MG63 (cell line): ENCODE measurements at regions not wholly inside any gene's neighbourhood (a gene's known extent, or its start where the extent isn't known, plus 50 kb on each side); places are given as distances from the start of the nearest gene placed in this dataset.
A peak's percentile ranks its signal among the peaks of the same experiment; 100 is the strongest.

ENCODE experiments used
- DNase-seq: peaks from one replicate; pipeline ENCODE4 v3.0.0-alpha.2; 2020
- H3K27me3 ChIP-seq: fragments of 250-450 bp; sonication (Bioruptor Pico); 2 replicates; pipeline ENCODE4 v1.5.1; 2020; ENCODE audit warnings: mild to moderate bottlenecking, moderate library complexity
- H3K36me3 ChIP-seq: fragments of 250-450 bp; sonication (Bioruptor Pico); 2 replicates; pipeline ENCODE4 v1.5.1; 2020; ENCODE audit warnings: mild to moderate bottlenecking, moderate library complexity
- H3K4me3 ChIP-seq: fragments of 250-450 bp; sonication (Bioruptor Pico); 2 replicates; pipeline ENCODE4 v1.5.1; 2020; ENCODE audit warnings: mild to moderate bottlenecking, moderate library complexity
- H3K9me3 ChIP-seq: fragments of 250-450 bp; sonication (Bioruptor Pico); 2 replicates; pipeline ENCODE4 v1.5.1; 2020; ENCODE audit warnings: mild to moderate bottlenecking, moderate library complexity

GRCh38 chr15:79373113-79373512 is 59.0 kb upstream of the MINAR1 start:
- Histone ChIP-seq H3K9me3 (no peaks in the 10 kb centered on the region), H3K36me3 (no peaks in the 10 kb centered on the region), H3K27me3 (no peaks in the 10 kb centered on the region), H3K4me3 (no peak overlapping the region)
- no peak for DNase-seq

DNA sequence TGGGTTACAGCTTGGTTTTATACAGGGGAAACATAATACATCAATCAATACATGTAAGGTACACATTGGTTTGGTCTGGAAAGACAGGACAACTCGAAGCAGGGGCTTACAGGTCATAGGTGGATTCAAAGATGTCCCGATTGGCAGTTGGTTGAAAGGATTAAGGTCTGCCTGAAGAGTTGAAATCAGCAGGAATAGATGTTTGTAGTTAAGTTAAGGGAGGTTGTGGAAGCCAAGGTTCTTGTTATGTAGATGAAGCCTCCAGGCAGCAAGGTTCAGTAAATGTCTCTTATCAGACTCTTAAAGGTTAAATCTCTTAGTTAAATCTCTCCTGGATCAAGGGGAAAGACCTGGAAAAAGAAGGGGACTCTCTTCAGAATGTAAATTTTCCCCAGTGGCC is 58.4 kb upstream of the MINAR1 start:
- H3K9me3 ChIP-seq, result no peaks in the 10 kb centered on the region
- H3K27me3 ChIP-seq, result no peaks in the 10 kb centered on the region
- H3K4me3 ChIP-seq, result no peak overlapping the region
- no peaks in the 10 kb centered on the region for H3K36me3 ChIP-seq
- no peak for DNase-seq

DNA sequence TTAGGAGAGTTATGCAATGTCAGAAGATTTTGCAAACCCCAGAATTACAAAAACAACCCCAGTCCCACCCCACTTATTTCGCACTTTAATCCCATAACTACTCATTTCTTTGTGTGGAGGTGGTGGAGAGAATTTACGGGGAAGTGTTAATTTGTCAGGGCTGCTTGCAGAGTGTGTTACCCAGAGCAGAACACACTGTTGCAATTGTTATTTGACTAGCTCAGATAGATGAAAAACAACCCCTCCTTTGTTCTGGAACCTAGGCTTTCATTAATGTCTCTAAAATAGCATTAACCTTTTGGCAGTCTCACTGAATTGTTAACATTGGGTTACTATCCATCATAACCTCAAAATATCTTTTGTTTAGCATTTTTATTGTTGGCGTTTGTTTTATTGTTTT is 55.8 kb upstream of the MINAR1 start:
- H3K27me3 ChIP-seq, result no peaks in the 10 kb centered on the region
- no peak overlapping the region for H3K4me3 ChIP-seq
- no peaks in the 10 kb centered on the region for H3K36me3 ChIP-seq
- no peaks in the 10 kb centered on the region for H3K9me3 ChIP-seq
- no peak for DNase-seq

GRCh38 chr15:79378394-79379109 is 53.6 kb upstream of the MINAR1 start:
- Histone ChIP-seq H3K27me3 (no peaks in the 10 kb centered on the region), H3K9me3 (no peaks in the 10 kb centered on the region), H3K4me3 (no peak overlapping the region), H3K36me3 (no peaks in the 10 kb centered on the region)
- peak; percentile 18 for DNase-seq

- Histone ChIP-seq H3K36me3 (no peaks in the 10 kb centered on the region), H3K9me3 (no peaks in the 10 kb centered on the region), H3K4me3 (no peak overlapping the region), H3K27me3 (no peaks in the 10 kb centered on the region)
- peak; percentile 53 for DNase-seq
Observed at GRCh38 chr15:79380755-79381497, 51.2 kb upstream of the MINAR1 start.

DNA sequence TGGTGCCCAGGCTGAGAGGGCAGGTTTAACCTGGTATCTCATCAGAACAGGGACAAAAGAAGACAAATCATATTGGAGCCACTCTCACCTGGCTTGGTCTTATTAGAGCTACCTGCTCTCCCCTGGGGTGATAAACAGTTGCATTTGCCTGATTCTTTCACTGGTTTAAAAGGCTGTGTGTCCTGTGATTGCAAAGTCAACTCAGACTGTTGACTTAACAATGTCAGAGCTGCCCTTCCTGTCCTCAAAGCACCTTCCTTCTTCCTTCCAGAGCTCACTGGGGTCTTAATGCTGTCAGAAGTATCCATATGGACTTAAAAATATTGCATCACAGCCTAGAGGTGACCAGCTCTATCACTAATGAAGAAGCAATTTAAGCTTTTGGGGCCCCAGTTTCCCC is 50.5 kb upstream of the MINAR1 start:
- H3K36me3 ChIP-seq, result no peaks in the 10 kb centered on the region
- H3K9me3 ChIP-seq, result no peaks in the 10 kb centered on the region
- DNase-seq, result no peak
- H3K4me3 ChIP-seq, result no peak overlapping the region
- H3K27me3 ChIP-seq, result no peaks in the 10 kb centered on the region
